H1 (cell line): ENCODE measurements at regions not wholly inside any gene's neighbourhood (a gene's known extent, or its start where the extent isn't known, plus 50 kb on each side); places are given as distances from the start of the nearest gene placed in this dataset.

Source experiments
- CTCF ChIA-PET: fragments of 300-600 bp; sonication (Branson Sonifier 250); formaldehyde crosslinking; loops from one replicate; lab custom pipeline; 2021; ENCODE audit not compliant: partially characterized antibody; lab: Charles Lee
- POLR2A ChIA-PET: fragments of 300-600 bp; sonication (Branson Sonifier 250); formaldehyde crosslinking; loops from one replicate; lab custom pipeline; 2021; ENCODE audit warnings: inconsistent platforms; ENCODE audit not compliant: partially characterized antibody; lab: Charles Lee
- DNase-seq, 2 experiments: peaks; one replicate each; pipeline versions ENCODE4 v3.0.0 to v3.0.0-alpha.2; 2010 to 2022; ENCODE audit warnings: low spot score in 2 of 2, low read depth in 1 of 2, mixed read lengths in 1 of 2
- FAIRE-seq: peaks from 2 replicates; lab custom pipeline; 2011; peaks lifted over from hg19 to GRCh38; lab: Jason Lieb, UNC
- H2AFZ ChIP-seq: 2 replicates; pipeline ENCODE4 v1.8.1; 2012; ENCODE audit warnings: low read length, inconsistent platforms
- H2AK5ac ChIP-seq: 2 replicates; pipeline ENCODE4 v1.6.1; 2013; ENCODE audit warnings: low read depth, low read length
- H2BK120ac ChIP-seq: replicated peaks from 2 replicates; pipeline ENCODE3; 2013; ENCODE audit warnings: low read depth, low read length, inconsistent platforms
- H2BK12ac ChIP-seq: 2 replicates; pipeline ENCODE4 v1.6.1; 2013; ENCODE audit warnings: low read depth, low read length
- H2BK15ac ChIP-seq: 2 replicates; pipeline ENCODE4 v1.6.1; 2013; ENCODE audit warnings: low read length
- H2BK20ac ChIP-seq: 2 replicates; pipeline ENCODE4 v1.6.1; 2013; ENCODE audit warnings: low read length
- H2BK5ac ChIP-seq: 2 replicates; pipeline ENCODE4 v1.6.1; 2013; ENCODE audit warnings: low read depth, low read length
- H3K14ac ChIP-seq: 2 replicates; pipeline ENCODE4 v1.6.1; 2013; ENCODE audit warnings: inconsistent platforms; ENCODE audit not compliant: insufficient read length
- H3K18ac ChIP-seq: 2 replicates; pipeline ENCODE4 v1.6.1; 2013; ENCODE audit warnings: low read length; ENCODE audit errors: extremely low read depth
- H3K23ac ChIP-seq: 2 replicates; pipeline ENCODE4 v1.6.1; 2013; ENCODE audit warnings: inconsistent platforms; ENCODE audit not compliant: insufficient read length
- H3K23me2 ChIP-seq: 2 replicates; pipeline ENCODE4 v1.6.1; 2013; ENCODE audit warnings: low read depth, low read length
- H3K27ac ChIP-seq: 2 replicates; pipeline ENCODE4 v1.6.1; 2011; ENCODE audit warnings: low read depth, low read length, inconsistent platforms
- H3K27me3 ChIP-seq, 4 experiments: replicated peaks in 1 of 4; 1 replicate in 1 of 4; 2 replicates in 3 of 4; pipeline versions ENCODE4 v1.6.1 to v1.8.1; 2011 to 2013; ENCODE audit warnings: low read length in 3 of 4, mild to moderate bottlenecking in 3 of 4, inconsistent platforms in 2 of 4, mixed read lengths in 2 of 4, moderate library complexity in 1 of 4; ENCODE audit not compliant: control insufficient read depth in 3 of 4, insufficient read depth in 3 of 4; ENCODE audit errors: extremely low read depth in 1 of 4
- H3K36me3 ChIP-seq, 4 experiments: 2 replicates each; pipeline versions ENCODE4 v1.6.1 to v1.8.1; 2011 to 2013; ENCODE audit warnings: mild to moderate bottlenecking in 4 of 4, low read length in 3 of 4, moderate library complexity in 2 of 4, control low read depth in 1 of 4, inconsistent platforms in 1 of 4; ENCODE audit not compliant: insufficient read depth in 4 of 4, control insufficient read depth in 2 of 4
- H3K4ac ChIP-seq: replicated peaks from 2 replicates; pipeline ENCODE3; 2013; ENCODE audit warnings: low read length, low read depth, mixed read lengths, inconsistent platforms; ENCODE audit not compliant: insufficient read length
- H3K4me1 ChIP-seq, 4 experiments: replicated peaks in 1 of 4; 1 replicate in 1 of 4; 2 replicates in 3 of 4; pipeline versions ENCODE4 v1.6.1 to v1.8.1; 2011 to 2013; ENCODE audit warnings: low read length in 3 of 4, inconsistent platforms in 2 of 4, mixed read lengths in 1 of 4; ENCODE audit not compliant: insufficient read depth in 4 of 4, control insufficient read depth in 3 of 4
- H3K4me2 ChIP-seq, 2 experiments: 2 replicates each; pipeline versions ENCODE4 v1.6.1 to v1.8.1; 2011 to 2013; ENCODE audit warnings: low read depth in 2 of 2, low read length in 2 of 2, control low read depth in 1 of 2, inconsistent platforms in 1 of 2, mild to moderate bottlenecking in 1 of 2; ENCODE audit not compliant: insufficient read depth in 1 of 2
- H3K4me3 ChIP-seq, 4 experiments: fragments of 200-600, 300-600 bp in 1 of 4; sonication (generic), shearing (Covaris generic), sonication (Bioruptor Twin) in 1 of 4; 2 replicates each; pipeline versions ENCODE4 v1.5.1 to v1.8.1; 2011 to 2016; ENCODE audit warnings: low read length in 4 of 4, low read depth in 3 of 4, control low read depth in 2 of 4, inconsistent platforms in 2 of 4, mild to moderate bottlenecking in 2 of 4, mixed read lengths in 1 of 4, moderate library complexity in 1 of 4; ENCODE audit not compliant: insufficient read depth in 2 of 4; ENCODE audit errors: extremely low read depth in 1 of 4
- H3K56ac ChIP-seq: replicated peaks from 2 replicates; pipeline ENCODE3; 2013; ENCODE audit warnings: low read depth, mild to moderate bottlenecking, mixed read lengths, low read length, inconsistent platforms; ENCODE audit not compliant: insufficient read length
- H3K79me1 ChIP-seq: 2 replicates; pipeline ENCODE4 v1.6.1; 2013; ENCODE audit warnings: low read depth, low read length, control low read depth
- H3K79me2 ChIP-seq, 2 experiments: 2 replicates each; pipeline versions ENCODE4 v1.6.1 to v1.8.1; 2012 to 2013; ENCODE audit warnings: low read length in 2 of 2, mild to moderate bottlenecking in 2 of 2, inconsistent platforms in 1 of 2; ENCODE audit not compliant: insufficient read depth in 2 of 2, control insufficient read depth in 1 of 2
- H3K9ac ChIP-seq, 4 experiments: replicated peaks in 1 of 4; 1 replicate in 1 of 4; 2 replicates in 3 of 4; pipeline versions ENCODE4 v1.6.1 to v1.8.1; 2011 to 2013; ENCODE audit warnings: low read depth in 3 of 4, low read length in 3 of 4, control low read depth in 2 of 4, mild to moderate bottlenecking in 2 of 4, moderate library complexity in 2 of 4, inconsistent platforms in 1 of 4; ENCODE audit errors: extremely low read depth in 1 of 4
- H3K9me3 ChIP-seq, 2 experiments: 2 replicates each; pipeline versions ENCODE4 v1.6.1 to v1.8.1; 2012 to 2013; ENCODE audit warnings: mild to moderate bottlenecking in 2 of 2, moderate library complexity in 2 of 2, control low read depth in 1 of 2, inconsistent platforms in 1 of 2, low read depth in 1 of 2, low read length in 1 of 2, mixed read lengths in 1 of 2; ENCODE audit not compliant: insufficient read depth in 2 of 2
- H4K20me1 ChIP-seq, 2 experiments: replicated peaks in 1 of 2; 2 replicates each; pipeline versions ENCODE3 to v1.8.1; 2011 to 2013; ENCODE audit warnings: inconsistent platforms in 2 of 2, low read length in 2 of 2, mild to moderate bottlenecking in 1 of 2; ENCODE audit not compliant: insufficient read depth in 2 of 2, control insufficient read depth in 1 of 2
- H4K5ac ChIP-seq: 2 replicates; pipeline ENCODE4 v1.6.1; 2013; ENCODE audit warnings: low read length, low read depth, mixed read lengths, inconsistent platforms; ENCODE audit not compliant: insufficient read length
- H4K8ac ChIP-seq: 2 replicates; pipeline ENCODE4 v1.8.0; 2013; ENCODE audit warnings: mild to moderate bottlenecking, moderate library complexity, low read length, inconsistent platforms; ENCODE audit not compliant: insufficient read depth; ENCODE audit errors: extremely low read depth
- H4K91ac ChIP-seq: replicated peaks from 2 replicates; pipeline ENCODE3; 2013; ENCODE audit warnings: low read length, mixed read lengths, inconsistent platforms; ENCODE audit not compliant: insufficient read length
- BACH1 ChIP-seq: IDR thresholded peaks from 2 replicates; pipeline ENCODE4 v1.6.1; 2012; ENCODE audit warnings: low read length, improper control_type of control experiment
- CTBP2 ChIP-seq: IDR thresholded peaks from 2 replicates; pipeline ENCODE4 v1.7.0; 2011; ENCODE audit warnings: borderline replicate concordance, mild to moderate bottlenecking, moderate library complexity, mixed read lengths, low read length; ENCODE audit not compliant: insufficient read depth, insufficient read length
- HDAC2 ChIP-seq, 2 experiments: fragments of 300-600 bp in 1 of 2; sonication (generic) in 1 of 2; IDR thresholded peaks; 2 replicates each; pipeline ENCODE4 v1.6.1; 2011 to 2012; ENCODE audit warnings: low read depth in 2 of 2, low read length in 2 of 2, mild to moderate bottlenecking in 2 of 2, moderate library complexity in 2 of 2, borderline replicate concordance in 1 of 2, inconsistent platforms in 1 of 2
- KDM4A ChIP-seq: IDR thresholded peaks from one replicate; pipeline ENCODE4 v1.7.1; 2012; ENCODE audit warnings: low read depth, mild to moderate bottlenecking, moderate library complexity, low read length, inconsistent platforms; ENCODE audit not compliant: severe bottlenecking
- SP1 ChIP-seq: IDR thresholded peaks from 2 replicates; pipeline ENCODE4 v1.6.1; 2011; ENCODE audit warnings: low read depth, low read length
- SP2 ChIP-seq: IDR thresholded peaks from 2 replicates; pipeline ENCODE4 v1.6.1; 2012; ENCODE audit warnings: mild to moderate bottlenecking, low read length, inconsistent platforms
- SRF ChIP-seq: IDR thresholded peaks from 2 replicates; pipeline ENCODE4 v1.6.1; 2011; ENCODE audit warnings: mild to moderate bottlenecking, low read depth, low read length, moderate library complexity
- TAF7 ChIP-seq: optimal IDR thresholded peaks from 2 replicates; pipeline ENCODE3; 2011; ENCODE audit warnings: low read depth, mild to moderate bottlenecking, inconsistent platforms, low read length, moderate library complexity, borderline replicate concordance
- TCF12 ChIP-seq: IDR thresholded peaks from 2 replicates; pipeline ENCODE4 v1.6.1; 2011; ENCODE audit warnings: low read depth, mild to moderate bottlenecking, low read length
- YY1 ChIP-seq: IDR thresholded peaks from 2 replicates; pipeline ENCODE4 v1.6.1; 2011; ENCODE audit warnings: low read depth, mild to moderate bottlenecking, low read length
- WGBS, 2 experiments: shearing (Covaris generic) in 1 of 2; methylation state at CpG; one replicate each; pipeline versions ENCODE4 v1.1.6 to v1.1.7; 2013 to 2015; ENCODE audit warnings: low lambda C conversion rate in 2 of 2, mixed read lengths in 2 of 2, inconsistent platforms in 1 of 2, low coverage in 1 of 2, missing lambda C conversion rate in 1 of 2; ENCODE audit not compliant: insufficient replicate concordance in 2 of 2, insufficient coverage in 1 of 2, insufficient read length in 1 of 2; ENCODE audit errors: extremely low coverage in 1 of 2, missing lambda C conversion rate in 1 of 2; 5-methylcytosine and 5-hydroxymethylcytosine counted together
- TF ChIP-seq, protein P1 (sequence below): IDR thresholded peaks from 2 replicates; pipeline ENCODE4 v1.6.1; 2012; ENCODE audit warnings: low read length, inconsistent platforms

DNA sequence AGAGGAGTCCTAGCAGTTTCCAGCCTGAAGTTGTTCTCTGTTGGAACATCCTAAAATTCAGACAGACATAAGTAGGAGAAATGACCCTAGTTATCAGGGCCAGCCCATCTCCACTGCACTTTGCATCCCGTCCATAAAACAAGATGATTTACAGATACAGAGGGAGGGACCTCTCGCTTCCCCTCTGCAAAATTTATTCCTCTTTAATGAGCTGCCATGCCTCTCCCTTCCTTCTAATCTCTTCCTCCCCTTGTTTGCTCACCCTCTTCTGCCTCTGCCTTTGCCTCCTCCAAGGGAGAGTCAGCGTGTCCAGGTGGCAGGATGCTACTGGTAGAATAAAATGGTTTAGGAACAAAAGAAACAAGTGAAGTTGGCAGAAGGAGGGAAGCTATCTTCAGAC is 351.3 kb downstream of the SOX9 start:
- no peak overlapping the region for H3K27ac ChIP-seq
- no peaks in the 10 kb centered on the region for H3K79me2 ChIP-seq
- H3K4ac ChIP-seq: no peak overlapping the region
- FAIRE-seq (no peak), DNase-seq (no peak)
- H4K20me1 ChIP-seq: no peaks in the 10 kb centered on the region
- no peak overlapping the region for H4K5ac ChIP-seq
- H4K8ac ChIP-seq: no peak overlapping the region
- H4K91ac ChIP-seq: no peak overlapping the region
- H3K79me1 ChIP-seq: no peaks in the 10 kb centered on the region
- H3K4me2 ChIP-seq: no peak overlapping the region
- 0 out of 2 replicates have a peak overlapping the region, but pooled peaks have one; percentile 57 for H2BK20ac ChIP-seq
- H3K27me3 ChIP-seq: no peaks in the 10 kb centered on the region
- H2BK12ac ChIP-seq: peak overlapping the region; percentile 64; the same call in 1 of the 2 replicates
- no peak overlapping the region; the same call in 1 of the 2 replicates for H3K18ac ChIP-seq
- H3K23ac ChIP-seq: no peak overlapping the region
- no peaks in the 10 kb centered on the region for H3K23me2 ChIP-seq
- 95% methylated on average over 3 of the region's 3 CpGs; no CpG with 5 or more reads in 1 of the 2 experiments for WGBS, 2 experiments
- TF ChIP-seq SRF (no peak), BACH1 (no peak), KDM4A (no peak), SP1 (no peak), YY1 (no peak), TCF12 (no peak), SP2 (no peak), CTBP2 (no peak), TAF7 (no peak), HDAC2 (IDR thresholded peaks at IDR 0.05; ENCODE audit: borderline replicate concordance in 1 of 2, low read depth in 2 of 2, low read length in 2 of 2) (no peak)
- TF ChIP-seq, protein P1, sequence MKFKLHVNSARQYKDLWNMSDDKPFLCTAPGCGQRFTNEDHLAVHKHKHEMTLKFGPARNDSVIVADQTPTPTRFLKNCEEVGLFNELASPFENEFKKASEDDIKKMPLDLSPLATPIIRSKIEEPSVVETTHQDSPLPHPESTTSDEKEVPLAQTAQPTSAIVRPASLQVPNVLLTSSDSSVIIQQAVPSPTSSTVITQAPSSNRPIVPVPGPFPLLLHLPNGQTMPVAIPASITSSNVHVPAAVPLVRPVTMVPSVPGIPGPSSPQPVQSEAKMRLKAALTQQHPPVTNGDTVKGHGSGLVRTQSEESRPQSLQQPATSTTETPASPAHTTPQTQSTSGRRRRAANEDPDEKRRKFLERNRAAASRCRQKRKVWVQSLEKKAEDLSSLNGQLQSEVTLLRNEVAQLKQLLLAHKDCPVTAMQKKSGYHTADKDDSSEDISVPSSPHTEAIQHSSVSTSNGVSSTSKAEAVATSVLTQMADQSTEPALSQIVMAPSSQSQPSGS: no peak
- no peak overlapping the region for H3K56ac ChIP-seq
- no peak overlapping the region for H3K4me3 ChIP-seq
- peaks cover 13 to 40% (median 30%) of the 10 kb centered on the region in 4 experiments for H3K4me1 ChIP-seq
- no peak overlapping the region for H3K14ac ChIP-seq
- no peak overlapping the region for H2BK5ac ChIP-seq
- no peaks in the 10 kb centered on the region for H3K9me3 ChIP-seq
- H2BK15ac ChIP-seq: peak overlapping the region; percentile 66; the same call in 1 of the 2 replicates
- POLR2A ChIA-PET: interaction anchor here (0.6 kb wide), 1 partner anchor 20 kb away, joined by 3 read pairs; no protein-coding TSS in a partner anchor
- H2AK5ac ChIP-seq: no peak overlapping the region
- H2AFZ ChIP-seq: no peak overlapping the region
- no peak overlapping the region for H3K9ac ChIP-seq
- no peak overlapping the region for H2BK120ac ChIP-seq
- no peaks in the 10 kb centered on the region for H3K36me3 ChIP-seq
- CTCF ChIA-PET: interaction anchor here (0.8 to 1.2 kb wide), 2 partner anchors 91 to 179 kb away, joined by 3 to 4 read pairs; no protein-coding TSS in a partner anchor
